ENCODE measurements at regions not wholly inside any gene's neighbourhood (a gene's known extent, or its start where the extent isn't known, plus 50 kb on each side); places are given as distances from the start of the nearest gene placed in this dataset.

GRCh38 chr16:62392698-62393097, 356.5 kb upstream of the CDH8 start:
- TF ChIP-seq POLR2A (IDR thresholded peaks at IDR 0.05) (no peak), CTCF (IDR thresholded peaks at IDR 0.05) (no peak)

All from thyroid gland (tissue), 4 donors.